NT2/D1 (cell line): ENCODE measurements at regions not wholly inside any gene's neighbourhood (a gene's known extent, or its start where the extent isn't known, plus 50 kb on each side); places are given as distances from the start of the nearest gene placed in this dataset.

Experiments
- SUZ12 ChIP-seq: IDR thresholded peaks from 2 replicates; pipeline ENCODE4 v1.6.1; 2011; ENCODE audit not compliant: insufficient read length, insufficient read depth; ENCODE audit errors: extremely low read depth
- YY1 ChIP-seq: IDR thresholded peaks from 2 replicates; pipeline ENCODE4 v1.6.1; 2011; ENCODE audit not compliant: insufficient read length, insufficient read depth
- ZNF274 ChIP-seq: IDR thresholded peaks from 2 replicates; pipeline ENCODE4 v1.6.1; 2011; ENCODE audit warnings: mild to moderate bottlenecking, low read depth, low read length

- no peak for TF ChIP-seq ZNF274
- no peak for TF ChIP-seq YY1
- TF ChIP-seq SUZ12, result no peak
These were observed 165.2 kb upstream of the DEFB112 start for GRCh38 chr6:50214937-50215336.
